ENCODE measurements at regions not wholly inside any gene's neighbourhood (a gene's known extent, or its start where the extent isn't known, plus 50 kb on each side); places are given as distances from the start of the nearest gene placed in this dataset.

DNA sequence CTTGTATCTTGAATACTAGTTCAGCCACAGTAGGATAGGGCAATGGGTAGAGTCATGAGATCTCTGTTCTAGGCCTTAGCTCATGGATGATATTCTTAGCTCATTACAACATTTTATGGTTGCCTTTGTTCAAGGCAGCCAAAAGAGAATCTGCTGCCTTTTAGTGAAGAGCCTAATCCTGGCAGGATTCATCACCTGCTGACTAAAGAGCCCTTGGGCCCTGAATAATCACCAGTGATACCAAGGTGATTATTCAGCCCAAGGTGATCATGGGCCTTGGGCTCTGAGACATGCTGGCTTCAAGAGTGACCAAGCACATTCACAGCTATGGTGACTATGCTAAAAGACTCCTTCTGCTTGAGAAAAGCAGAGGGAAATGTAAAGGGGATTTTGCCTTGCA, 143.3 kb upstream of the MYO16 start:
- TF ChIP-seq, protein P1, sequence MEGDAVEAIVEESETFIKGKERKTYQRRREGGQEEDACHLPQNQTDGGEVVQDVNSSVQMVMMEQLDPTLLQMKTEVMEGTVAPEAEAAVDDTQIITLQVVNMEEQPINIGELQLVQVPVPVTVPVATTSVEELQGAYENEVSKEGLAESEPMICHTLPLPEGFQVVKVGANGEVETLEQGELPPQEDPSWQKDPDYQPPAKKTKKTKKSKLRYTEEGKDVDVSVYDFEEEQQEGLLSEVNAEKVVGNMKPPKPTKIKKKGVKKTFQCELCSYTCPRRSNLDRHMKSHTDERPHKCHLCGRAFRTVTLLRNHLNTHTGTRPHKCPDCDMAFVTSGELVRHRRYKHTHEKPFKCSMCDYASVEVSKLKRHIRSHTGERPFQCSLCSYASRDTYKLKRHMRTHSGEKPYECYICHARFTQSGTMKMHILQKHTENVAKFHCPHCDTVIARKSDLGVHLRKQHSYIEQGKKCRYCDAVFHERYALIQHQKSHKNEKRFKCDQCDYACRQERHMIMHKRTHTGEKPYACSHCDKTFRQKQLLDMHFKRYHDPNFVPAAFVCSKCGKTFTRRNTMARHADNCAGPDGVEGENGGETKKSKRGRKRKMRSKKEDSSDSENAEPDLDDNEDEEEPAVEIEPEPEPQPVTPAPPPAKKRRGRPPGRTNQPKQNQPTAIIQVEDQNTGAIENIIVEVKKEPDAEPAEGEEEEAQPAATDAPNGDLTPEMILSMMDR (IDR thresholded peaks at IDR 0.05), result no peak
- TF ChIP-seq POLR2A (IDR thresholded peaks at IDR 0.05), result no peak

All from heart left ventricle (tissue), 13 donors.